ENCODE measurements at regions not wholly inside any gene's neighbourhood (a gene's known extent, or its start where the extent isn't known, plus 50 kb on each side); places are given as distances from the start of the nearest gene placed in this dataset.
"Not testable (repeated sequence)": the region's sequence is repeated elsewhere in the genome, so short reads cannot be mapped to it uniquely, and the experiment has no call there.

- Histone ChIP-seq H3K4me1 (ENCODE audit: control insufficient read depth in 5 of 5, insufficient read depth in 5 of 5, low read length in 5 of 5) (no peaks in the 10 kb centered on the region), H3K27ac (ENCODE audit: low read depth in 1 of 2, low read length in 1 of 2) (no peak overlapping the region), H3K9me3 (ENCODE audit: control insufficient read depth in 4 of 4, insufficient read depth in 3 of 4, low read length in 3 of 4) (peaks cover 0 to 4% (median 1%) of the 10 kb centered on the region in 4 donors), H3K4me3 (no peak overlapping the region), H3K27me3 (ENCODE audit: control insufficient read depth in 3 of 3, insufficient read depth in 3 of 3, low read length in 2 of 3) (no peaks in the 10 kb centered on the region), H3K9ac (ENCODE audit: insufficient read depth in 1 of 2, low read length in 2 of 2) (no peak overlapping the region), H3K36me3 (ENCODE audit: control insufficient read depth in 4 of 4, insufficient read depth in 4 of 4, low read length in 4 of 4) (no peaks in the 10 kb centered on the region)
- ATAC-seq (ENCODE audit: insufficient read depth, low FRiP score) (no peak), DNase-seq (no peak)
- TF ChIP-seq CTCF (IDR thresholded peaks at IDR 0.05; ENCODE audit: control extremely low read depth, extremely low read depth) = no peak
- WGBS, 2 donors = 47 to 71% methylated on average over 3 of the region's 3 CpGs
Measured at GRCh38 chr2:16348821-16349515, 316.7 kb downstream of the CYRIA start.

GRCh38 chr2:16346671-16347070 lies 319.0 kb downstream of the CYRIA start:
- TF ChIP-seq CTCF (IDR thresholded peaks at IDR 0.05; ENCODE audit: control extremely low read depth, extremely low read depth) = no peak
- no peak overlapping the region for H3K27ac ChIP-seq (ENCODE audit: low read depth in 1 of 2, low read length in 1 of 2)
- no peak for ATAC-seq (ENCODE audit: insufficient read depth, low FRiP score)

GRCh38 chr2:16345231-16345630 lies 320.4 kb downstream of the CYRIA start:
- 88 to 89% methylated on average over 9 of the region's 9 CpGs for WGBS, 2 donors
- H3K4me1 ChIP-seq (ENCODE audit: control insufficient read depth in 5 of 5, insufficient read depth in 5 of 5, low read length in 5 of 5); H3K36me3 ChIP-seq (ENCODE audit: control insufficient read depth in 4 of 4, insufficient read depth in 4 of 4, low read length in 4 of 4); ATAC-seq (ENCODE audit: insufficient read depth, low FRiP score); H3K27ac ChIP-seq (ENCODE audit: low read depth in 1 of 2, low read length in 1 of 2); H3K9ac ChIP-seq (ENCODE audit: insufficient read depth in 1 of 2, low read length in 2 of 2); H3K4me3 ChIP-seq; DNase-seq; H3K27me3 ChIP-seq (ENCODE audit: control insufficient read depth in 3 of 3, insufficient read depth in 3 of 3, low read length in 2 of 3); H3K9me3 ChIP-seq (ENCODE audit: control insufficient read depth in 4 of 4, insufficient read depth in 3 of 4, low read length in 3 of 4): not testable (repeated sequence)

More at GRCh38 chr2:16346671-16347070, 319.0 kb downstream of the CYRIA start:
- Histone ChIP-seq H3K4me1 (ENCODE audit: control insufficient read depth in 5 of 5, insufficient read depth in 5 of 5, low read length in 5 of 5) (no peaks in the 10 kb centered on the region), H3K36me3 (ENCODE audit: control insufficient read depth in 4 of 4, insufficient read depth in 4 of 4, low read length in 4 of 4) (no peaks in the 10 kb centered on the region), H3K27me3 (ENCODE audit: control insufficient read depth in 3 of 3, insufficient read depth in 3 of 3, low read length in 2 of 3) (no peaks in the 10 kb centered on the region), H3K9me3 (ENCODE audit: control insufficient read depth in 4 of 4, insufficient read depth in 3 of 4, low read length in 3 of 4) (peaks cover 0 to 4% (median 0%) of the 10 kb centered on the region in 4 donors), H3K4me3 (no peak overlapping the region), H3K9ac (ENCODE audit: insufficient read depth in 1 of 2, low read length in 2 of 2) (no peak overlapping the region)
- no peak for DNase-seq
- 54 to 78% methylated on average over 3 of the region's 3 CpGs for WGBS, 2 donors

GRCh38 chr2:16339206-16339605 lies 326.4 kb downstream of the CYRIA start:
- peaks cover 0 to 6% (median 0%) of the 10 kb centered on the region in 4 donors for H3K9me3 ChIP-seq (ENCODE audit: control insufficient read depth in 4 of 4, insufficient read depth in 3 of 4, low read length in 3 of 4)
- 76 to 93% methylated on average over 1 of the region's 1 CpG for WGBS, 2 donors
- H3K36me3 ChIP-seq (ENCODE audit: control insufficient read depth in 4 of 4, insufficient read depth in 4 of 4, low read length in 4 of 4) = no peaks in the 10 kb centered on the region
- no peaks in the 10 kb centered on the region for H3K27me3 ChIP-seq (ENCODE audit: control insufficient read depth in 3 of 3, insufficient read depth in 3 of 3, low read length in 2 of 3)
- DNase-seq (no peak), ATAC-seq (ENCODE audit: insufficient read depth, low FRiP score) (no peak)
- TF ChIP-seq CTCF (IDR thresholded peaks at IDR 0.05; ENCODE audit: control extremely low read depth, extremely low read depth) = no peak
- H3K27ac ChIP-seq (ENCODE audit: low read depth in 1 of 2, low read length in 1 of 2) = no peak overlapping the region
- H3K4me1 ChIP-seq (ENCODE audit: control insufficient read depth in 5 of 5, insufficient read depth in 5 of 5, low read length in 5 of 5) = peaks cover 0 to 12% (median 0%) of the 10 kb centered on the region in 5 donors
- no peak overlapping the region for H3K9ac ChIP-seq (ENCODE audit: insufficient read depth in 1 of 2, low read length in 2 of 2)
- H3K4me3 ChIP-seq = no peak overlapping the region
